GM12891 (cell line): ENCODE measurements at regions not wholly inside any gene's neighbourhood (a gene's known extent, or its start where the extent isn't known, plus 50 kb on each side); places are given as distances from the start of the nearest gene placed in this dataset.
"Not testable (repeated sequence)": the region's sequence is repeated elsewhere in the genome, so short reads cannot be mapped to it uniquely, and the experiment has no call there.

Experiments used
- DNase-seq: peaks from one replicate; pipeline ENCODE4 v3.0.0; 2011; ENCODE audit warnings: low spot score; ENCODE audit not compliant: insufficient read length
- FAIRE-seq: peaks from 2 replicates; lab custom pipeline; 2011; peaks lifted over from hg19 to GRCh38; lab: Jason Lieb, UNC
- PAX5 ChIP-seq: IDR thresholded peaks from 2 replicates; pipeline ENCODE4 v1.6.1; 2011; ENCODE audit warnings: low read length, moderate library complexity, mild to moderate bottlenecking; ENCODE audit not compliant: insufficient read depth, severe bottlenecking
- POLR2A ChIP-seq: IDR thresholded peaks from 2 replicates; pipeline ENCODE4 v1.6.1; 2011; ENCODE audit warnings: low read depth, low read length, control low read depth
- POLR2AphosphoS5 ChIP-seq: IDR thresholded peaks from 2 replicates; pipeline ENCODE4 v1.6.1; 2011; ENCODE audit warnings: low read depth, low read length, control low read depth
- POU2F2 ChIP-seq: IDR thresholded peaks from 2 replicates; pipeline ENCODE4 v1.6.1; 2011; ENCODE audit warnings: low read depth, mild to moderate bottlenecking, control low read depth, low read length, moderate library complexity
- SPI1 ChIP-seq: IDR thresholded peaks from 2 replicates; pipeline ENCODE4 v1.6.1; 2011; ENCODE audit warnings: low read depth, low read length, control low read depth
- TAF1 ChIP-seq: IDR thresholded peaks from 2 replicates; pipeline ENCODE4 v1.6.1; 2011; ENCODE audit warnings: low read depth, low read length, control low read depth

DNA sequence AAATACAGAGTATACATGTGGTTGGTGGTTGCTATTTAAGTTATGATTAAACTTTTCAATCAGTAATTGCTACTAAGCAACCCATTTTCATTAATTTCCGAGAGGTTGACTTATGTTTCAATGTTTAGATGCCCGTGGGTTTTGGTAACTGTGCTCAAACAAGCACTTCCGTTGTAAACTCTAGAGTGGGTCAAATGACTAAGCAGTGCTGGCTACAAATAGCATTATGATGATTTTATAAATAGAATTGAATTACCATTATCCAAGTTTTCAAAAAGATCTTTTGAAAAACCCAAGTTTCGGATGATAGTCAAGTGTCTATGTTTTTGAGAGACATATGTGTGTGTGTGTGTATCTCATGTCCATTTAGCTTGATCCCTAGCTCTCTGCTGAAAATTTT is 2369.4 kb upstream of the ACO1 start:
- TF ChIP-seq TAF1 (no peak), SPI1 (no peak), POLR2A (no peak)
- FAIRE-seq (no peak), DNase-seq (no peak)

DNA sequence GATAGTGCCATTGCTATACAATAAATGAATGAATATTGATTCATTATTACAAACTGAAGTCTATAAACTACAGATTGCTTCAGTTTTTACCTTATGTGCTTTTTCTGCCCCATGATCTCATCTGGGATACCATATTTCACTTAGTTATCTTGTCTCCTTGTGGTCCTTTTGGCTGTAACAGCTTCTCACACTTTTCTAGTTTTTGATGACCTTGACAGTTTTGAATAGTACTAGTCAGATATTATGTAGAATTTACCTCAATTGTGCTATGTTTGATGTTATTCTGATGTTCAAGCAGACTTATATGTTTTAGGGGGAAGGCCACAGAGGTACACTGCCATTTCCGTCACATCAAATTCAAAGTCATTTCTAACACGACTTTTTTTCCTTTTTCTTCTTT is 2364.3 kb upstream of the ACO1 start:
- no peak for TF ChIP-seq TAF1
- no peak for TF ChIP-seq SPI1
- TF ChIP-seq POU2F2, result no peak
- TF ChIP-seq POLR2AphosphoS5, result no peak
- TF ChIP-seq PAX5, result no peak
- no peak for TF ChIP-seq POLR2A
- no peak for DNase-seq
- FAIRE-seq, result no peak

DNA sequence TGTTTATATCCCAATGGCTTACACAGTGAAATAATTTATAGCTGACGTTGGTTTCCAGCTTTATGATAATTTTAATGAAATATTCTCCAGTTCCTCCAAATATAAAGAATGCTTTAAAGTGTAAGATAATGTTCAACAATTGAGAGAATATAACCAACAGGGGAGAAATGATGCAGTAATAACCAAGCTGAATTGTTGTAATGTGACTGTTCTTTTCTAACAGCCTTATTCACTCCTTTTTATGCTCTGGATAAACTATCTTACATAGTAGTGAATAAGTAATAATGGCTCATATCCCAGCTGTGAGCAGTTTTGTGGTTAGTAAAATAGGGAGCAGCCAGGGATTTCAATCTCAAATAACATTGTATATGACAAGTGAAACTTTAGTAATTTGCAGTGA is 2348.7 kb upstream of the ACO1 start:
- DNase-seq (no peak), FAIRE-seq (no peak)
- TF ChIP-seq TAF1 (no peak), POLR2A (no peak), SPI1 (no peak), POLR2AphosphoS5 (no peak), PAX5 (no peak), POU2F2 (no peak)

DNA sequence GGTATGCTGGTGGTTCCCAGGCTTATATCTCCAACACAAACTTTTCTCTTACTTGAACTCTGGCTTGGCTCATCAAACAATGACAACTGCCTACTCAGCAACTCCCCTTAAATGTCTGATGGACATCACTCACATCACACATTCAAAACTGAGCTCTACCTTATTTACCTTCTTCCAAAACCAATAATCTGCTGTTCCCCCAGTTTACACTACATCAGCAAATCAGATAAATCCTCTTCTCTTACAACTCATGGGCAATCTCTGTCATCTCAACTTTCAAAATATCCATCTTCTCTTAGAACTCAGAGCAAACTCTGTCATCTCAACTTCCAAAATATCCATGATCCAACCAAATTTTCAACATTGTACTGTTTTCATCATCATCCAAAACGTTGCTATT is 2347.9 kb upstream of the ACO1 start:
- TF ChIP-seq POLR2AphosphoS5 (no peak), TAF1 (no peak), POLR2A (no peak), PAX5 (no peak), SPI1 (no peak), POU2F2 (no peak)
- no peak for DNase-seq
- no peak for FAIRE-seq

DNA sequence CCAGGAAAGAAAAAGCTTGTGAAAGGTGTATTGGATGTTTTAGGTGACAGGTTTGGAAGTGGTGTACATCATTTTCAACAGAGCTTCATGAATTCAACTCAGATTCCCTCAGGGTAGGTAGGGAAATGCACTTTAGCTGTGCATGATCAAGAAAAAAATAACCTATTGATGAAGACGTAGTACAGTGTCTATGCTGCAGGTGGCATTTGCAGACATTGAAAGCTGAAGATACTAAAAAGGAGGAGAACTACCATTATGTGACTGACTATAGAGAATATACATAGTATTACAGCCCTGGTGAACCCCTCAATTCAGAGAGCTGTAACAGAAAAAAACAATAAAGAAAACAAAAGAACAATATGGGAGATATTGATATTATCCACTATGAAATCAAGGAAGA is 2344.7 kb upstream of the ACO1 start:
- no peak for TF ChIP-seq POLR2AphosphoS5
- TF ChIP-seq POLR2A, result no peak
- TF ChIP-seq POU2F2, result no peak
- TF ChIP-seq TAF1, result no peak
- no peak for TF ChIP-seq SPI1
- TF ChIP-seq PAX5, result no peak
- DNase-seq, result no peak
- FAIRE-seq, result no peak

DNA sequence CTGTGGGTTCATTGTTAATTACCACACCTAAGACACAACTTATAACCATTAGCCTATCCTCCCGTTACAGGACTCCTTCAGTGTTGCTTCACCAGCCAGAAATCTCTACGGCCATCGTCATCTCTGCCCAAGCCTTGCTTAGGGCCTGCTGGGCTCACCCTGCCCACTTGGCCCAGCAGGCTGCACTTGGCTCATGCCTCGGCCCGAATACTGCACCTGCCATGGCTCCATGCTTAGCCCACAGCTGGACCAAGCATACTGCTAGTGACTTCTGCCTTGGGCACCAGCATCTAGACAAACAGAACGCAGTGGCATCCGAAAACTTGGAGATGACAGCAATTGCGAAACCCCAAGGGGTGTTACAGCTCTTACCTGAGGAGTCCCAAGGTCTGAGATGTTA is 2336.0 kb upstream of the ACO1 start:
- TF ChIP-seq TAF1 (no peak), POLR2A (no peak), POU2F2 (no peak), SPI1 (no peak), PAX5 (no peak), POLR2AphosphoS5 (no peak)
- FAIRE-seq (no peak), DNase-seq (no peak)

DNA sequence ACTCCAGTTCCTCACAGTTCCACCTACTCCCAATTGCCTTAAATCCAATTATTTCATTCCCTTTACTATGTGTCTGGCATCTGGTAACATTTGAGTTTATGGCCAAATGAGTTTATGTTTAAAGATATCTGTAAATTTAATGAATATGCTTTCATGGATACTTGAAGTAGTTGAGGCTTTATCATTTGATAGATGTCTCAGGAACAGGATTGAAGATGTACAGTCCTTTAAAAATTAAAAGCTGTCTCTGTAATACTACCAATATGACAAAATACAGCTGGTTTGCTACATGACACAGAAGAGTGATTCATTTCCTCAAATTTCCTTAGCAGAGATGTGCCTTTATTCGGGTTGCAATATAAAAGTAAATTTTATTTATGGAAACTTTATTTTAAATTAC is 2326.0 kb upstream of the ACO1 start:
- DNase-seq (no peak), FAIRE-seq (no peak)
- TF ChIP-seq PAX5 (no peak), POU2F2 (no peak), SPI1 (no peak), POLR2AphosphoS5 (no peak), TAF1 (no peak), POLR2A (no peak)

DNA sequence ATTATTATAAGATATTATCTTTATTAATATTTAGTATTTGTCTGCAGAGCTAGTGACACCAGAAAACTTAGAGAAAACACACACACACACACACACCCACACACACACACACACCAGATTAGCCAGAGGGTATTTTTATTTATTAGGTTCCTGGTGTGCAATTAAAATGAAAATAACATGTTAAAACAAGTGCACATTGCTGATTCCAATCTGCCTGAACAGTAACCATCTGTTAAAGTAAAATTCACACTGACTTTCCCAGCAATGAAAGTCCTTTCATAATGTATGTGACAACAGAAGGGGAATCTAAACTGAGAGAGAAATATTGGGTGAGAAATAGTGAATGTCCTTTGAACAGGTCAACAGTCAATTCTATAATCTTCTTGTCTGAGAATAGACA is 2323.5 kb upstream of the ACO1 start:
- DNase-seq (no peak), FAIRE-seq (no peak)
- TF ChIP-seq SPI1 (no peak), PAX5 (no peak), POLR2A (no peak), POLR2AphosphoS5 (no peak), TAF1 (no peak), POU2F2 (no peak)

DNA sequence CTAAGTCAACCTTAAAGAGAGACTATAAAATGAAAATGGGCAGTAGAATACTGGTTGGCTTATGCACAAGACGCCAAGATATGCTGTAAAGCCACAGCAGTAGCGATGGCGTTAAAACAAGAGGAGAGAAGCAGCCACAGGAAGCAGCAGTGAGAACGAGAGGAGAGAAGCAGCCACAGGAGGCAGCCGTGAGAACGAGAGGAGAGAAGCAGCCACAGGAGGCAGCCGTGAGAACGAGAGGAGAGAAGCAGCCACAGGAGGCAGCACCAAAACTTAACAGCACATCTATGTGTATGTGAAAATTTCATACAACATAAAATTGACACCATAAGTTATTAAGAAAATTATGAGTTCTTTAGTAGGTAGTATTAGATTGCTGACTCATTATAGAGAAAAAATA is 2318.6 kb upstream of the ACO1 start:
- no peak for TF ChIP-seq POLR2A
- TF ChIP-seq PAX5, result no peak
- TF ChIP-seq SPI1, result no peak
- TF ChIP-seq POLR2AphosphoS5, result no peak
- TF ChIP-seq TAF1, result no peak
- no peak for TF ChIP-seq POU2F2
- FAIRE-seq (no peak), DNase-seq (no peak)

DNA sequence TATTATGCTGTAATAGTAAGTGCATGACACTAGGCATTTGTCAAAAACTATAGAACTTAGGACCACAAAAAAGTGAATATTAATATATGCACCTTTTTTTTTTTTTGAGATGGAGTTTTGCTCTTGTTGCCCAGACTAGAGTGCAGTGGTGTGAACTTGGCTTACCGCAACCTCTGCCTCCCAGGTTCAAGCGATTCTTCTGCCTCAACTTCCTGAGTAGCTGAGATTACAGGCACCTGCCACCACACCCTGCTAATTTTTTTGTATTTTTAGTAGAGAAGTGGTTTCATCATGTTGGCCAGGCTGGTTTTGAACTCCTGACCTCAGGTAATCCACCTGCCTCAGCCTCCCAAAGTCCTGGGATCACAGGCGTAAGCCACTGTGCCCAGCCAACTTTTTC is 2315.2 kb upstream of the ACO1 start:
- DNase-seq, FAIRE-seq: not testable (repeated sequence)

DNA sequence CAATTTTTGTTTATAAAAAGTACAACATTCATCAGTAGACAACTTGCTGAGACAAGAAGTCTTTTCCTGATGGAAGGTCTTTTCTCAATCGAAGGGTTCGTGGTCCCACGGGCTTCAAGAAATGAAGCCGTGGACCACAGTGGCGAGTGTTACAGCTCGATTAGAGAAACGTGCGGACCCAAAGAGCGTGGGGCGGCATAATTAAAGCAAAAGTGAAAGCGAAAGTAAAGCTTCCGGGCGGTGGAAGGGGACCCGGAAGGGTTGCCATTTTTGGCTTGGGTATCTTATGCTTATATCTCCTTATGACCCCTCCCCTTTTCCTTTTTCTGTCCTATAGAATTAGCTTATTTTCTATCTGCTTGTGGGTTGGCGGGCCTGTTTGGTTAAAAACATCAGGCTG is 2309.4 kb upstream of the ACO1 start:
- DNase-seq, result no peak
- TF ChIP-seq POLR2AphosphoS5 (no peak), POU2F2 (no peak), SPI1 (no peak), PAX5 (no peak), TAF1 (no peak), POLR2A (no peak)
- FAIRE-seq, result no peak
